Fibroblast of the aortic adventitia (primary cell): ENCODE measurements at regions not wholly inside any gene's neighbourhood (a gene's known extent, or its start where the extent isn't known, plus 50 kb on each side); places are given as distances from the start of the nearest gene placed in this dataset.

ENCODE experiments used
- DNase-seq: peaks from one replicate; pipeline ENCODE4 v3.0.0-alpha.2; 2010; ENCODE audit warnings: low read depth
- H3K4me3 ChIP-seq: 2 replicates; pipeline ENCODE4 v1.5.1; 2011; ENCODE audit warnings: low read depth, mild to moderate bottlenecking, control low read depth, low read length, moderate library complexity
- CTCF ChIP-seq: IDR thresholded peaks from 2 replicates; pipeline ENCODE4 v1.5.1; 2011; ENCODE audit warnings: mild to moderate bottlenecking, low read length, control low read depth, inconsistent platforms; ENCODE audit not compliant: insufficient read depth

- no peak for TF ChIP-seq CTCF
- H3K4me3 ChIP-seq: no peak overlapping the region
- DNase-seq: peak; percentile 81
Observed at GRCh38 chr1:221994939-221995338, 253.1 kb upstream of the DUSP10 start.

GRCh38 chr1:221994274-221994698 lies 252.4 kb upstream of the DUSP10 start:
- no peak for TF ChIP-seq CTCF
- no peak overlapping the region for H3K4me3 ChIP-seq
- peak; percentile 47 for DNase-seq

GRCh38 chr1:221993444-221993948 lies 251.6 kb upstream of the DUSP10 start:
- TF ChIP-seq CTCF: no peak
- H3K4me3 ChIP-seq: no peak overlapping the region
- no peak for DNase-seq

- H3K4me3 ChIP-seq: no peak overlapping the region
- no peak for DNase-seq
- no peak for TF ChIP-seq CTCF
Observed at GRCh38 chr1:221992427-221992826, 250.5 kb upstream of the DUSP10 start.

- no peak overlapping the region for H3K4me3 ChIP-seq
- TF ChIP-seq CTCF: no peak
- DNase-seq: peak; percentile 48
Observed at GRCh38 chr1:221991221-221991620, 249.3 kb upstream of the DUSP10 start.

GRCh38 chr1:221989741-221990140 lies 247.9 kb upstream of the DUSP10 start:
- H3K4me3 ChIP-seq: no peak overlapping the region
- no peak for TF ChIP-seq CTCF
- DNase-seq: no peak

- no peak overlapping the region for H3K4me3 ChIP-seq
- no peak for DNase-seq
- TF ChIP-seq CTCF: no peak
Observed at GRCh38 chr1:221988829-221989228, 246.9 kb upstream of the DUSP10 start.
